Suppressor macrophage (primary cell): ENCODE measurements at regions not wholly inside any gene's neighbourhood (a gene's known extent, or its start where the extent isn't known, plus 50 kb on each side); places are given as distances from the start of the nearest gene placed in this dataset.

Source experiments
- DNase-seq, 4 experiments: peaks; one replicate each; pipeline ENCODE4 v3.0.0-alpha.2; 2020 to 2022

DNA sequence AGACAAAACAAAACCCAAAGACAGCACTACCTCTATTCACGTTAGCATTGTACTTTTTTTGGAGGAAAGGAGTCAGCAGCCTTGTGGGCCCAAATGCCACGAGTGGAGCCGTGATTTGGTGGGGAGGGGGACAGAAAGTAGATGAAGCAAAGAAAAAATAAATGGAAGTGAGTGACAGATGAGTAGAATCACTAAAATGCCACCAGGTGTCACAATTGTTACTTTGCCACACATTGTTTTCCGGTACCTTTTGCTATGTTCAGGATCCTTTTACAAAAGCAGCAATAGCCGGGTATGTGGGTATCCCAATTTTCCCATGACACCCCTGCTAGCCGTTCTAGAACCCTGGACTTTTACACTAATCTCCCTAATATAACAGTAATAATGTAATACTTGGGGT lies 85.0 kb upstream of the AK4 start:
- no peak for DNase-seq

DNA sequence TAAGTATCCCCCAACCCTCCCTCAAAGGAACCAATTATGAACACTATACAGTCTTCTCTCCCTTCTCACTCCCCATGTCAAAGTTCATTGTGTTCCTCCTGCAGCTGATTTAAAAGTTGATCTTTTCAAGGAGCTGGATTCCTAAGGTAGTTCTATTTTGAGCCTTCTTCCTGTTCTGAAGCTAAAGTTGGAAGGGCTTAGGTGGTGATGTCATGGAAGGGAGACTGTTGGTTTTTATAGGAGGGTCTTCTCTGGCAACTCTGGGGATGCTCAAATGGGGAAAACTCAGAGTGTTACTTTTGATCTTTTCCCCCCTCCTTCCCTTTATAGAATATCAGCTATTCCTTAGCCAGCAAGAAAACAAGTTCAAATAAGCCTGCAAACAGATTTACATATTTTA lies 83.0 kb upstream of the AK4 start:
- DNase-seq, result no peak

GRCh38 chr1:65065524-65066418 lies 82.2 kb upstream of the AK4 start:
- DNase-seq, result no peak

- DNase-seq, result no peak
Measured at GRCh38 chr1:65066419-65066765, 81.6 kb upstream of the AK4 start.

DNA sequence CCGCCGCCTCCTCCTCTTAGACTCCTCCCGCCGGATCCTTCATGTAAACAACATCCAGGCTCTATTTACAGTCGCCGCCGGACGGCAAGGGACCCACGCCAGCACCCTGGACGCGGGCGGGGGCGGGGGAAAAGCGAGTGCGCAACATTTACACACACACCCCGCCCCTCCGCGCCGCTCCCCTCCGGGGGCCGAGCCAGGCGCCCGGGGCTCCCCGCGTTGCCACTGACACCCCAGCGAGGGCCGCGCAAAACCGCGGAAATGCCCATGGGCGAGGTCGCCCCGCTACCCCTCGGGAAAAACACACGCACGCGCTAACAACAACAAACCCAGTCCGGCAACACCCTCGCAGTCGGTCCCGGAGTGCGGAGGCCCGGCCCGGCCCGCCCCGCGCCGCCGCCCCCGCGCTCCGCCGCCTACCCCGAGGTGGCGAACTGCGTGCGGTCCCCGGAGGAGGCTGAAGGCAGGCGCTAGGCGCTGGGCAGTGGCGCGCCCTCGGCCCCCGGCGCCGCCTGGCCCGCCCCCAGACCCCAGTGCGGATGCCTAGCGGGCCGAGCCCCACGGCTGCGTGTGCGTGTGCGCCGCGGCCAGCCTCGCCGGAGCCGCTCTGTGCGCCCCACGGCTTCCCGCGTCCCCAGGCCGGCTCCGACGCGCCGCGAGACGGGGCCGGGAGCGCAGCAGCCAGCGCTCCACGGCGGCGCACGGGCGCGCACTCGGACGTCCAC lies 81.1 kb upstream of the AK4 start:
- peak; percentile 73 to 93 (median 86) for DNase-seq

DNA sequence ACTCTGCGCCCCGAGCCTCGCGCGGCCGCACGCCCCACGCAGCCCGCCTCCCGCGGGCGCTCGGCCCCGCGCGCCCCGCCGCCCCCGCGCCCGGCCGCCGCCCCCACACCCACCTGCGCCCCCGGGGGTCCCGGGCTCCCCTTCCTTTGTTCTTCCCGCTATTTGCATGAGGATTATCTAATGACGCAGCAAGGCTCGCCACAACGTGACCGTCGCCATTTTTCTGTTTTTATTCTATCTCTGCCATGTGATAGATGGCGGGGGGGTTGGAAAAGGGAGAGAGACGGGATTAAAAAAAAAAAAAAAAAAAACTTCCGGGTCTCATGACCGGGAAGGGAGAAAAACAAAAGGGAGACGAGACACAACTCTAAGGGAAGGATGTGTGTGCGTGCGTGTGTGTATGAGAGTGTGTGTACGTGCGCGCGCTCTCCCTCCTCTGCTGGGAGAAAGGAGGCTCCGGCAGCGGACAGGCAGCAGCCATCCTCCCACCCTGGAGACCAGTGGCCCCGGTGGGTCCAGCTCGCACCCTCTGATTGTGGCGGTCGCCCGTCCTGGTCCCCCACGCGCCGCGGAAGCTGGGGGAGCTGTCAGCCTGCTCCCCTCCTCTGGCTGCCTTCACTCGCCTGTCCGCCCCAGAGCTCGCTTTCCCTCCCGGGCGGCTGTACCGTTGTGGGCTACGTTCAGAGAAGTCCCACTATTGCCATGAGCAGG lies 80.4 kb upstream of the AK4 start:
- peak; percentile 72 to 89 (median 83) for DNase-seq

DNA sequence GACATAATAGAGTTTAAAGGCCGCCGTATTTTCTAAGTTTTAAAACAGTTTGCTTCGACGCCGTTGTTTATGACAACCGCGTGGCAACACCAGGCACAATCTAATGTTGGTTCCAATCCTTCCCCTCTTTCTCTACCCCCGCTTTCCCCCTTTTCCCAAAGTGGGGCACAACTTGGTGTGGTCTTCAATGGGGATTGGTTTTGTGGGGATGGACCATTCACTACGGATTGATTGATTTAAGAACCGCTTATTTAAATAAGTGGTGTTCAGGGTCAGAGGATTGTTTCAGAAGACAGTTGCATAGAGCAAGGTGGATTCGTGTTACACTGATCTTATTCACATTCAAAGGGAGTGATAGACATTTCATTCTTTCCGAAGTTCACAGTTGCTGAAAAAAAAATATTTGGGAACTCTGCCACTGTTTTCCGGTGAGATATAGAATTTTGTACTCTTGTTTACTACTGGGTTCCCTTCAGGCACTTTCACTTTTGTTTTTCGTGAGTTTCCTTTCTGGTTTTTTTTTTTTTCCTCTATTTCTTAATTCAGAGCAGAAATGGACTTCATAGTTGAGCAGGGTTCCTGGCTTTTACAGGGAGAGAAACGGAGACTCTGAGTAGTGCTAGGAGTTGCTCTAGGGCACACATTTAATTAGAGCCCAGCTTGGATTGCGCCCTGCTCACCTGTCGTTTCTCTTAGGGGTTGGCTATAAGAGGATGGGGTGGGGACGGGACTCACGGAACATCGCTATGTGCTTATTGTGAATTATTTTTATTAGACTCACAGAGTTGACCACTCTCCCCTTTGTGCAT lies 79.6 kb upstream of the AK4 start:
- peak; percentile 13 to 58 (median 30) for DNase-seq

GRCh38 chr1:65069011-65069565 lies 78.9 kb upstream of the AK4 start:
- DNase-seq, result peak in 3 of 4 experiments; percentile 28 to 55 (median 45)

DNA sequence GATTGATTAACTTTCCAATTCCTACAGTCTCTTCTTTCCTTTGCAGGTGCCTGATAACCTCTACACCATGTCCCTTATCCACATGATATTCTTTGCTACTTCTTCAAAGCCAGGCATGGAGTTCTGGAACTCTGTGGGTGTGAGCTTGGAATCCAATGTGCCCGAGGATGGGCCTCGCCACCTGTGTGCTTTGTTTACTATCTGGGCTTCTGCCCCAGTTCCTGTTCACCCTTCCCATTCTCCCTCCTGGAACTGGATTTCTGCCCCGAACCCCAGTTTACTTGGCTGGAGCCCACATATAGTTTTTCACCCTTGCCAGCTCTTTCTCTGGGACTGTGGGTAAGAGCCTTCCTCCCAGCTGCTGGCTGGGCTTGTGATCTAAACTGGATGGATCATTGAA lies 75.2 kb upstream of the AK4 start:
- DNase-seq, result no peak

DNA sequence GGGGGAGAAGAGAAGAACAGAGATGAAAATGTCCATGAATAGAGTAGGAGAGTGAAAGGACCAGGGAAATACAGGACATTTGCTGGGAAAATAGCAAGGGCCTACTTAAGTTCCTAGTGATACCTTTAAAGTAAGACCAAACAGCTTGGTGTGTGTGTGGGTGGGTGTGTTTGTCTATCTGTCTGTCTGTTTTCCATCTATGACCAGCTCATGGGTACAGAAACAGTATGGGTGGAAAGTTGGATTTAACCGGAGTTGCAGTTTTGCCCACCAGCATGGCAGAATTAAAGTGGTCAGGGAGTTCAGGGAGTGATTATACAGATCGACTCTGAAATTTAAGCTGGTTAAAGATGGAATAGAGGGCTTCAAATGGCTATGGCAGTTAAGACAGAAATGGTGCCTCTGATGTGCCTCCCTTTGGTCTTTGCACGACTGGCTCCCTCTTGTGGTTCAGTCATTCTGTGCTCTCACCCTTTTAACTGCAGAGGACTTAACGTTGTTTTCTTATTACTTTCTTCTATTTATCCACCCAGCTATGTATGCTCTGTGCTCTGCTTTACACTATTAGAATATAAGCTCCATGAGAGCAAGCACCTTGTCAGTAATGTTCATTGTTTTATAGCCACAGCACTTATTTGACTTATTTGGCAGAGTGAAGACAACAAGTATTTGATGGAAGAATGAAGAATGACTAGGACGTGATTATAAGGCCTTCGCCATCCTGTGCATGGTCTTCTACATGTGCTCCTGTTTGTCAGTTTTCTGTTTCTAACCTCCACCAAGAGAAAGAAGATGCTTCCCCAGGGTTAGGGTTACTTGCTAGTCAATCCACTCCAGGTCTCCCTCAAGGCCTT lies 72.7 kb upstream of the AK4 start:
- DNase-seq, result peak; percentile 63 to 81 (median 72)

GRCh38 chr1:65077369-65077768 lies 70.6 kb upstream of the AK4 start:
- DNase-seq, result no peak

- DNase-seq, result peak; percentile 31 to 72 (median 57)
Measured at GRCh38 chr1:65079941-65080340, 68.1 kb upstream of the AK4 start.

DNA sequence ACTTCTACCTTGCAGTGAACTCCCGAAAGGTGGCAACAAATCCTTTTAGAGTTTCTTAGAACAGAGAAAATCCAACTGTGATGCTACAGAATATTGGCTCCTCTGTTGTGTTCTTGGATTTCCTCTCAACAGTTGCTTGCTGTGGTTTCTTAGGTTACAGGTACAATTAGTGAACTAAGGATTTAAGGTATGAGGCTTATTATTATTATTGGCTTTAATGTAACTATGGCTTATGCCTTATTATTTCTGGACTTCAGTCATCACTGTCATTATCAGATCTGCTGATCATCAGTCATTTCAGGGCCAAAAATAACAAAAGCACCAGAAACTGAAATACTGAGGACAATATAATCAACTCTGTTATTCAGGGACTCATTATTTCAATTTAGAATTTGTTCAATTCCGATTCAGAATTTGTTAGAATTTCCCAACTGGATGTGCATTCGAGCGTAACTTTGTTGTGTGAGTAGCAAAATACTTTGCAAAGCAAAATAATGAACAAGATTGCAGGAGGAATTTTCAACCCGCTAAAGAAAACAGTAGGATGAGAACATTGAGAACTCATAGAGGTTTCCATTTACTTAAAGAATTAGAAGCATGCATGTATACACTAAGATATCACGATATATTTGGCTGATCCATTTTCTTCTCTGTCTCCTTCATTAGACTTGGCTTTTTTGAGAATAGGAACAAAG lies 65.5 kb upstream of the AK4 start:
- no peak for DNase-seq

GRCh38 chr1:65083263-65083896 lies 64.6 kb upstream of the AK4 start:
- DNase-seq, result peak; percentile 17 to 56 (median 41)

- peak in 2 of 4 experiments; percentile 18 to 24 for DNase-seq
Measured at GRCh38 chr1:65084066-65084465, 63.9 kb upstream of the AK4 start.

DNA sequence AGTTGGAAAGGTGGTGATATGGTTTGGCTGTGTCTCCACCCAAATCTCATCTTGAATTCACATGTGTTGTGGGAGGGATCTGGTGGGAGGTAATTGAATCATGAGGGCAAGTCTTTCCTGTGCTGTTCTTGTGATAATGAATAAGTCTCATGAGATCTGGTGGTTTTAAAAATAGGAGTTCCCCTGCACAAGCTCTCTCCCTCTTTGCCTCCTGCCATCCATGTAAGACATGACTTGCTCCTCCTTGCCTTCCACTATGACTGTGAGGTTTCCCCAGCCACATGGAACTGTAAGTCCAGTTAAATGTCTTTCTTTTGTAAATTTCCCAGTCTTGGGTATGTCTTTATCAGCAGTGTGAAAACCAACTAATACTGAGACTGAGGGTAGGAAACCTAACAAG lies 60.5 kb upstream of the AK4 start:
- peak in 3 of 4 experiments; percentile 7 to 36 (median 28) for DNase-seq

DNA sequence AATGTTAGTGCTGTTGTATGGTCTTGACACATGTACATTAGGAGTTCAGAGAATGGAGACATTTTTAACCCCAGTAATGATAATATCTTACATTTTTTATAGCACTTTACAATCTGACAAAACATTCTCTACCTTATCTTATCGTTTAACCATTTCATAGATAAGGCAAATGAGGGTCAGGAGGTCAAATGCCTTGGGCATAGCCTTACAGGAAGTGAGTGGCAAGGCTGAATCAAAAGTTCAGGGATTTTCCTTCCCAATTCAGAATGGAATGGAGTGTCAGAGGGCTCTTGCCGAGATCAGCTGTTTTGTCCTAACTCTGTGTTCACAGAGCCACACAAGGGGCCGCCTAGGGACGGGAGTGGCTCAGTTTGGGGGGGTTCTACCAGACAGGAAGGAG lies 57.6 kb upstream of the AK4 start:
- DNase-seq, result no peak

DNA sequence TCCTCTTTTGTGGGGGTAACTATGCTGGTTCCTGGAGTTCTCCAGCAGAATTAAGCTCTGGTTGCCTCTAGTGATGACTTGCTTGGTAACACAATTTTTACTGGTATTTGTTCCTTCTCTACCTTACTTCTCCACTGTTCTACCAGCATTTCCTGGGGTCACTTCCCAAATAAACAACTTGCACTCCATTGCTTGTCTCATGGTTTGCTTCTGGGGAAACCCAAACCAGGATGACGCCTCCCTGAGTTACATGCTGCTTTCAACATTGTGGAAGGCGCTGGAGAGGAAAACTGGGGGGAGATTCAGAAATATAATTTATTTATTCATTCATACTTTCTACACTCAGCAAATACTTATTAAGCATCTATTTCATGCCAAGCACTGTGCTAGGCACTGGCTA lies 55.3 kb upstream of the AK4 start:
- DNase-seq, result peak; percentile 34 to 69 (median 63)

DNA sequence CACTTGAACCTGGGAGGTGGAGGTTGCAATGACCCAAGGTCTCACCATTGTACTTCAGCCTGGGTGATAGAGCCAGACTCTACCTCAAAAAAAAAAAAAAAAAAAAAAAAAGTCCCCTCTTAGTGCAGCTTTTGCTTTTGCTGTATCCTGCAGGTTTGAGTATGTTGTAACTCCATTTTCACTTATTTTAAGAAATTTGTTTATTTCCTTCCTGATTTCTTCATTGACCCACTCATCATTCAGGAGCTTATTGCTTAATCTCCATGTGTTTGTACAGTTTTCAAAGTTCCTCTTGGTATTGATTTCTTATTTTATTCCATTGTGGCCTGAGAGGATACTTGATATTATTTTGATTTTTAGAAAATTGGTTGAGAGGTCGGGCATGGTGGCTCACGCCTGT lies 50.9 kb upstream of the AK4 start:
- DNase-seq, result peak in 2 of 4 experiments; percentile 73 to 77
